D721Med (cell line): ENCODE measurements at regions not wholly inside any gene's neighbourhood (a gene's known extent, or its start where the extent isn't known, plus 50 kb on each side); places are given as distances from the start of the nearest gene placed in this dataset.
A peak's percentile ranks its signal among the peaks of the same experiment; 100 is the strongest.

Source experiments
- DNase-seq: peaks from one replicate; pipeline ENCODE4 v3.0.0; 2011; ENCODE audit warnings: low spot score; ENCODE audit not compliant: insufficient read length
- FAIRE-seq: peaks from 2 replicates; lab custom pipeline; 2011; peaks lifted over from hg19 to GRCh38; lab: Jason Lieb, UNC
- TF ChIP-seq, protein P1 (sequence below): IDR thresholded peaks from 2 replicates; pipeline ENCODE4 v1.5.1; 2012; ENCODE audit warnings: mild to moderate bottlenecking, control low read depth; ENCODE audit not compliant: insufficient read depth; ENCODE audit errors: missing control alignments

GRCh38 chrX:46321676-46322075, 223.5 kb downstream of the ZNF674 start:
- TF ChIP-seq, protein P1, sequence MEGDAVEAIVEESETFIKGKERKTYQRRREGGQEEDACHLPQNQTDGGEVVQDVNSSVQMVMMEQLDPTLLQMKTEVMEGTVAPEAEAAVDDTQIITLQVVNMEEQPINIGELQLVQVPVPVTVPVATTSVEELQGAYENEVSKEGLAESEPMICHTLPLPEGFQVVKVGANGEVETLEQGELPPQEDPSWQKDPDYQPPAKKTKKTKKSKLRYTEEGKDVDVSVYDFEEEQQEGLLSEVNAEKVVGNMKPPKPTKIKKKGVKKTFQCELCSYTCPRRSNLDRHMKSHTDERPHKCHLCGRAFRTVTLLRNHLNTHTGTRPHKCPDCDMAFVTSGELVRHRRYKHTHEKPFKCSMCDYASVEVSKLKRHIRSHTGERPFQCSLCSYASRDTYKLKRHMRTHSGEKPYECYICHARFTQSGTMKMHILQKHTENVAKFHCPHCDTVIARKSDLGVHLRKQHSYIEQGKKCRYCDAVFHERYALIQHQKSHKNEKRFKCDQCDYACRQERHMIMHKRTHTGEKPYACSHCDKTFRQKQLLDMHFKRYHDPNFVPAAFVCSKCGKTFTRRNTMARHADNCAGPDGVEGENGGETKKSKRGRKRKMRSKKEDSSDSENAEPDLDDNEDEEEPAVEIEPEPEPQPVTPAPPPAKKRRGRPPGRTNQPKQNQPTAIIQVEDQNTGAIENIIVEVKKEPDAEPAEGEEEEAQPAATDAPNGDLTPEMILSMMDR, result no peak
- FAIRE-seq, result no peak
- no peak for DNase-seq

GRCh38 chrX:46319750-46320149, 225.5 kb downstream of the ZNF674 start:
- TF ChIP-seq, protein P1, result no peak
- DNase-seq (no peak), FAIRE-seq (no peak)

DNA sequence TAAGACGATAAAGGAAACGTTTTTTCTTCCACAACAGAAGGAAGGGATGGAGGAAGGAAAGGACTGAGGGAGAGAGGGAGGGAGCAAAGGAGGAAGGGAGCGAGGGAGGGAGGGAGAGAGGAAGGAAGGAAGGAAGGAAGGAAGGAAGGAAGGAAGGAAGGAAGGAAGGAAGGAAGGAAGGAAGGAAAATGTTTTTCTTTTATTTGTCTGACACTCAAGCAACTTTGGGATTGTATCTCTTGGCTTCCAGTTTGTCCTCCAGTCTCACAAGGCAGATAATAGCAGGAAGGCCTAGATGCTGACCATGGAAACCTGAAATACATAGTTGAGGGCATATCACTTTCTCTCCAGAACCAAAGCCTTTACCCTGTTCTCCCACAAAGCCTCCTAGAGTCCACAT, 226.7 kb downstream of the ZNF674 start:
- DNase-seq (no peak), FAIRE-seq (no peak)
- TF ChIP-seq, protein P1, result no peak

DNA sequence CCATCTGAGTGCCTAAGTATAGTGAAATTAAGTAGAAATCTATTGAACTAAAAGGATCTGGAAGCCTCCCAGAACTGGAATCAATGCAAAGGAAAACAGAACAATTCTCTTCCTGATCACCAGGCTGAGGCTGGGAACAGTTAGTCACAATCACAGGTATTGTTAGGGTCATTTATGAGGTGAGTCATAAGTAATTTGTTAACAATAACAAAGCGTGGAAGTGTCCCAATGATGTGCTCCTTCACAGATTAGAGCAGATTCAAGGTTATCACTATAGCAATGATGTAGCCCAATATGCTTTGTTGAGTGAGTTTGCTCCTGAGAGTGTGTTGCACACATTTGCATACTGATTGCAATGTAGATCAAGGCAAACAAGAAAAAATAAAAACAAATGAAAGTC, 228.1 kb downstream of the ZNF674 start:
- DNase-seq, result no peak
- FAIRE-seq, result peak; percentile 16
- TF ChIP-seq, protein P1, result no peak

DNA sequence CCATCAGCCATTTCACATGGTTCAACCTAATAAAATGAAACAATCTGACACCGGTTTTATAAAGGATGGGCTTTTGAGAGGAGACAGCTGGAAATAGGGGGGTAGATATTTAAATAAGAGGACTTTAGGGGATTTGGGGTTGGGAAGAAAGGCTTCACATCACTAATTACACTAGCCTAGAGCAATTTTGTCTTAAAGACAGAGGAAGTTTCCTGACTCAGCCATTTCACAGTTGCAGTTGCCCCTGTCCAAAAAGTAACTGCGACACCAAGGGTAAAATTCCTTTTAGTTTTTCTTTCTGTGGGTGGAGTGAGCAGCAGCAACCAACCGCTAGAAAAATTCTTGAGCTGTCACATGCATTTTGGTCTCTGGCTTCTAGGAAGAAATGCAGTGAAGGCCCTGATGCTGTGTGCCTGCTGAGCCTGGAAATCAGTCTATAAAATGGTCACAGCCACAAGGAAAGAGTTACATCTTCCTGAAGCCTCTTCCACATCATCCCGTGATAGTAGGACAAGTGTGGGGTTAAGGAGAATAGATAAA, 233.6 kb downstream of the ZNF674 start:
- TF ChIP-seq, protein P1, result no peak
- DNase-seq, result no peak
- no peak for FAIRE-seq

DNA sequence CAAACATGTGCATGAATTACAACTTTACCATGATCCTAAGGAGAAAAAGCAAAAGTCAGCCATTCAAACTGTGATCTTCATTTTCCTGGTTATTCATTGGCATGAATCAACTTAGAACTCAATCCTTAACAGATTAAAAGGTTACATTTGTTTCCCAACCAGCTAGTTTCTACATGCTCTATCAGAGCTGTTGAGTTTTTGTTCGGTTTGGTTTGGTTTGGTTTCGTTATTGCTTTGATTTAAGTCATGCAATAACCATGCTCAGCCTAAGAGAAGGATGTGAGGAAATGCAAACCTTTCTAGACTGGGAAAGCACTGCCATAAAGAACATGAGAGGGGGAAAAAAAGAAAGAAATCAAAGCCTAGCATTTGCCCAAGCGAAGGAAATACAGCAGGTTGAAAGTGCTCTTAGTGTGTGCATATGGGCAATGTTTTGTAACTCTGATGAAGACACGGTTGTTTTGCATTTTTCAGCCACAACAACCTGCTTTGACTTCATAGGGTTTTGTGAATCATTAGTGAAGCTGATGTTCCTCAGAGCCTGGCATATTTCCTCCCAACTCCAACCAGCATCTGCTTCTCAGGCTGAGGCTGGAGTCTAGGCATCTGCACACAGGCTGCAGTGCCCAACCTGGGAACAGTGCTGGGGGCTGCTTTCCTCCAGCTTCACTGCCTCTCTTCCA, 234.3 kb downstream of the ZNF674 start:
- DNase-seq (no peak), FAIRE-seq (no peak)
- TF ChIP-seq, protein P1, result no peak

- TF ChIP-seq, protein P1, result no peak
- DNase-seq (no peak), FAIRE-seq (no peak)
Measured at GRCh38 chrX:46308110-46308509, 237.1 kb downstream of the ZNF674 start.
